HFFc6 (cell line): ENCODE measurements at regions not wholly inside any gene's neighbourhood (a gene's known extent, or its start where the extent isn't known, plus 50 kb on each side); places are given as distances from the start of the nearest gene placed in this dataset.

Experiments
- DNase-seq: peaks from one replicate; pipeline ENCODE4 v3.0.0-alpha.2; 2018
- H3K27ac Mint-ChIP-seq: 2 replicates; pipeline ENCODE4 v1.8.0; 2020; ENCODE audit warnings: mild to moderate bottlenecking, mixed read lengths
- H3K27me3 Mint-ChIP-seq: 2 replicates; pipeline ENCODE4 v1.8.0; 2021; ENCODE audit warnings: mild to moderate bottlenecking, moderate library complexity, mixed read lengths; ENCODE audit not compliant: insufficient read depth
- H3K36me3 Mint-ChIP-seq: 2 replicates; pipeline ENCODE4 v1.8.0; 2021; ENCODE audit warnings: low read depth, mixed read lengths
- H3K4me1 Mint-ChIP-seq: 2 replicates; pipeline ENCODE4 v1.8.0; 2020; ENCODE audit warnings: low read depth, mixed read lengths
- H3K4me3 Mint-ChIP-seq: 2 replicates; pipeline ENCODE4 v1.8.0; 2020; ENCODE audit warnings: mild to moderate bottlenecking, moderate library complexity, mixed read lengths
- H3K9me3 Mint-ChIP-seq: 2 replicates; pipeline ENCODE4 v1.8.0; 2020; ENCODE audit warnings: mild to moderate bottlenecking, mixed read lengths
- TF ChIP-seq, protein P1 (sequence below): fragments of 200-600 bp; sonication (generic); IDR thresholded peaks from 2 replicates; pipeline ENCODE4 v1.5.0; 2021; ENCODE audit warnings: antibody characterized with exemption, mild to moderate bottlenecking

DNA sequence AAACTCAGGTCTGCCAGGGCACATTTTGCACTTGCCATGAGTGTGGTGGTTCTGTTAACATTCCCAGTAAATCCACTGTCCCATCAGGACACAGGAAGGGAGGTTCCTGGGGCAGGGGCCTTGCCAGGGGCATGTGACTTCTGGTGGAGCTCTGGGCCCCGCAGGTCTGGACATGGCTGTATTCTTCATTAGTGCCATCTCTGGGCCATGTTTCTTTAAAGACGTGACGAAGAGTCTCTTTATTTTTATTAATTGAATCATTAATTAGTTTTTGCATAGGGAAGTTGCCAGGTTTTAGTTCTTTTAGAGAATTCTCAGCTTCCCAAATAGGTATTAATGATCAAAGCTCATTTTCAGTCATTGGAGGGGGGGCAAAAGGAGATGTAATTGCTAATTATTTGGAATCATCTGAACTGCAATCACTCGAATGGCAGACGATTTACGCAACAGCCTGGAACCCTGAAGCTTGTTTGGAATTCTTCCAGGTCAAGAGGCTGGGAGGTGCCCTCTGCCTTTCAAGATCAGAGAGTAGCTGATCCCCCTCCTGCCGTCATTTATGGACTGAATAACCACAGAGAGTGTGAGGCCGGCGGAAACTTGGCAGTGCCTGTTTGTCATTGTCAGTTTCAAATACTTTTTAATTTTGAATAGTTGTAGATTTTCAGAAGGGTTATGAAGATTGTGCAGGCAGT is 106.2 kb downstream of the RTP5 start:
- Mint-ChIP-seq H3K9me3 (no peaks in the 10 kb centered on the region), H3K27me3 (peaks cover 6% of the 10 kb centered on the region), H3K27ac (no peak overlapping the region), H3K36me3 (peaks cover 8% of the 10 kb centered on the region; the same call in 1 of the 2 replicates), H3K4me3 (no peak overlapping the region), H3K4me1 (no peaks in the 10 kb centered on the region)
- no peak for DNase-seq
- TF ChIP-seq, protein P1, sequence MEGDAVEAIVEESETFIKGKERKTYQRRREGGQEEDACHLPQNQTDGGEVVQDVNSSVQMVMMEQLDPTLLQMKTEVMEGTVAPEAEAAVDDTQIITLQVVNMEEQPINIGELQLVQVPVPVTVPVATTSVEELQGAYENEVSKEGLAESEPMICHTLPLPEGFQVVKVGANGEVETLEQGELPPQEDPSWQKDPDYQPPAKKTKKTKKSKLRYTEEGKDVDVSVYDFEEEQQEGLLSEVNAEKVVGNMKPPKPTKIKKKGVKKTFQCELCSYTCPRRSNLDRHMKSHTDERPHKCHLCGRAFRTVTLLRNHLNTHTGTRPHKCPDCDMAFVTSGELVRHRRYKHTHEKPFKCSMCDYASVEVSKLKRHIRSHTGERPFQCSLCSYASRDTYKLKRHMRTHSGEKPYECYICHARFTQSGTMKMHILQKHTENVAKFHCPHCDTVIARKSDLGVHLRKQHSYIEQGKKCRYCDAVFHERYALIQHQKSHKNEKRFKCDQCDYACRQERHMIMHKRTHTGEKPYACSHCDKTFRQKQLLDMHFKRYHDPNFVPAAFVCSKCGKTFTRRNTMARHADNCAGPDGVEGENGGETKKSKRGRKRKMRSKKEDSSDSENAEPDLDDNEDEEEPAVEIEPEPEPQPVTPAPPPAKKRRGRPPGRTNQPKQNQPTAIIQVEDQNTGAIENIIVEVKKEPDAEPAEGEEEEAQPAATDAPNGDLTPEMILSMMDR: no peak

DNA sequence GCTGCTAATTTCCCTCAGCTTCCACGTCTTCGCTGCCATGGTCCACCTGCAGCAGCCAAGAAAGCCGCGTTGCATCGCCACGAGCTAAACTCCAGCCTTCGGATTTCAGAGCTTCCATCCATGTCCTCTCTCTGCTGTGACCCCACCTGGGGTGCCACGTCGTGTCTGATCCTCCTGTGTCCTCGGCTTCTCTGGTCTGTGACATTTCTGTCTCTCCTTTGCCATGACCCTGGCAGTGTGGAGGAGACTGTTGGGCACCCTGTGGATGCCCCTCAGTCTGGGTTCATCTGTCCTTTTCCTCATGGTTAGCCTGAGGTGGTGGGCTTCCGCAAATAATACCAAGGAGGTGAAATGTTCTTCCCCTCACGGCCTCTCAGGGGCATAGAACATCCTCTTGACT is 106.8 kb downstream of the RTP5 start:
- Mint-ChIP-seq H3K4me1 (no peaks in the 10 kb centered on the region), H3K27me3 (peaks cover 4% of the 10 kb centered on the region), H3K36me3 (peaks cover 8% of the 10 kb centered on the region; the same call in 1 of the 2 replicates), H3K9me3 (no peaks in the 10 kb centered on the region), H3K27ac (no peak overlapping the region), H3K4me3 (no peak overlapping the region)
- TF ChIP-seq, protein P1: no peak
- DNase-seq: no peak

DNA sequence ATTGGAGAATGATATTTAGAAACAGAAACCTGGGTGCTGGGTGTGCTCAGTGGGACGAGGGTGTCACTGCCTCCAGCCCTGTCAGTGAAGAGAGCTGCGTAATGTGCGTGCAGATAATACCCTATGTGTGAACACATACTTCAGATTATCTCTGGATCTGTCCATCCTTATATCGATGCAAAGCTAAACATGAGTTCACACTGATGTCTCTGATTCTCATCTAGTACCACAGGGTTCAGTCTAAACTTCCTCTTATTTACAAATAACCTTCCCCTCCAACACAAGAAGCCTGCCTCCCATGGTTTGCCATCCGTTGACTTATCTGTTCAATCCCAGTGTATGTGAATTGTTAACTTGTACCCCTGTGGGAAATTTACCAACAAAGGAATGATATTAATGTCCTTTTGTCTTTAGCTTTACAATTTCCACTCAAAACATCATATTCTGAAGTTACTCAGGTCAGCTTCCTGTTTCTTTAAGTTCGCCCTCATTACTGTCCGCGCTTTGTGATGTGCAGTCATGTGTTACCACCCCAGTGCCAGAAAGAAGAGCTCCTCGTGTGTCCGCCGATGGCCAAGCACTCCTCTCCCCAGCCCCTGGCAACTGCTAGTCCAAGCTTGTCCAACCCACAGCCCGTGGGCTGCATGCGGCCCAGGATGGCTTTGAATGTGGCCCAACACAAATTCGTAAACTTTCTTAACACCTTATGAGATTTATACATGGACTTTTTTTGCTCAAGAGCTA is 108.2 kb downstream of the RTP5 start:
- TF ChIP-seq, protein P1: no peak
- no peak overlapping the region for H3K27ac Mint-ChIP-seq
- DNase-seq: no peak
- peaks cover 8% of the 10 kb centered on the region; the same call in 1 of the 2 replicates for H3K36me3 Mint-ChIP-seq
- H3K4me1 Mint-ChIP-seq: no peaks in the 10 kb centered on the region
- no peaks in the 10 kb centered on the region for H3K9me3 Mint-ChIP-seq
- H3K27me3 Mint-ChIP-seq: peaks cover 3% of the 10 kb centered on the region
- H3K4me3 Mint-ChIP-seq: no peak overlapping the region

DNA sequence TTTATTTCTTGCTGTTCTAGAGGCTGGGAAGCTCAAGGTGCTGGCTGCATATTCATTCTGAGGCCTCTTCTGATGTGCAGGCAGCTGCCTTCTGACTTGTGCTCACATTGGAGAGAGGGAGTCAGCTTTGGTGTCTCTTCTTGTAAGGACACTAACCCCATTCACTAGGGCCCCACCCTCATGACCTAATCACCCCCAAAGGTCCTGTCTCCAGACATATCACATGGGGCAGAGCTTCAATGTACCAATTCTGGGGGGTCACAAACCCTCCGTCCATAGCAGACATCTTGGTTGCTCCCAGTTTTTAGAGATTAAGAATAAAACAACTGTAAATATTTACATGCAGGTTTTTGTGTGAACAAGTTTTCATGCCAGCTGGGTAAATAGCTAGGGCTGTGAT is 109.1 kb downstream of the RTP5 start:
- TF ChIP-seq, protein P1: no peak
- peaks cover 3% of the 10 kb centered on the region for H3K27me3 Mint-ChIP-seq
- no peaks in the 10 kb centered on the region for H3K9me3 Mint-ChIP-seq
- no peaks in the 10 kb centered on the region for H3K36me3 Mint-ChIP-seq
- no peak for DNase-seq
- H3K4me3 Mint-ChIP-seq: no peak overlapping the region
- H3K4me1 Mint-ChIP-seq: no peaks in the 10 kb centered on the region
- no peak overlapping the region for H3K27ac Mint-ChIP-seq

DNA sequence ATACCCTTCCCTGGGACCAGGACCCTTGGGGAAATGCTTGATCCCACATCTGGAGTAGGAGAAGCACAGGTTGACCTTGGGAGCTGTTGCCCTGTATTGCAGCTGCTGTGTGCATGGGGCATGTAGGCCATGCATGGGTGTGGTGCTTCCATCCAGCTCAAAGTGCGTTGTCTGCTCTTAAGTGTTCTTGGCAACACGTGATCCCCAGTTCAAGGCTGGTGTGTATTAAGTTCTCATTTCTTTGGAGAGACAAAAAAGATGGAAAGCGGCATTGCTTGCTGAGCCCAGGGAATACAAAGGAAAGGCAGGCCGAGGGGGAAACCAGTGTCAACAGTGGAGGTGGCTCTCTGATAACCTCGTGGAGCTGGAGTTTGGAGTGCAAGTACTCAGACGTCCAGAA is 110.7 kb downstream of the RTP5 start:
- no peak overlapping the region for H3K4me3 Mint-ChIP-seq
- DNase-seq: no peak
- H3K27ac Mint-ChIP-seq: no peak overlapping the region
- peaks cover 12% of the 10 kb centered on the region for H3K27me3 Mint-ChIP-seq
- TF ChIP-seq, protein P1: no peak
- H3K36me3 Mint-ChIP-seq: no peaks in the 10 kb centered on the region
- H3K9me3 Mint-ChIP-seq: no peaks in the 10 kb centered on the region
- H3K4me1 Mint-ChIP-seq: no peaks in the 10 kb centered on the region
